Right lobe of liver (tissue), 4 donors: ENCODE measurements at regions not wholly inside any gene's neighbourhood (a gene's known extent, or its start where the extent isn't known, plus 50 kb on each side); places are given as distances from the start of the nearest gene placed in this dataset.

Source experiments
- POLR2A ChIP-seq: fragments of 450-650 bp; IDR thresholded peaks from one replicate; pipeline ENCODE4 v1.6.1; 2017; ENCODE audit warnings: antibody characterized with exemption, mild to moderate bottlenecking
- TF ChIP-seq, protein P1 (sequence below), 4 donors: fragments of 200-600 bp in 3 of 4; fragments of 450-650 bp in 1 of 4; IDR thresholded peaks; one replicate each; pipeline versions ENCODE4 v1.5.1 to v1.8.0; 2016 to 2022; ENCODE audit warnings: antibody characterized with exemption in 4 of 4, mild to moderate bottlenecking in 2 of 4
- donor health status: DM: no; HTN: no; CAD: no.
- donor health status: DM: no; HTN: no; CAD: no.
- donor health status: DM: no; HTN: yes; CAD: no.

DNA sequence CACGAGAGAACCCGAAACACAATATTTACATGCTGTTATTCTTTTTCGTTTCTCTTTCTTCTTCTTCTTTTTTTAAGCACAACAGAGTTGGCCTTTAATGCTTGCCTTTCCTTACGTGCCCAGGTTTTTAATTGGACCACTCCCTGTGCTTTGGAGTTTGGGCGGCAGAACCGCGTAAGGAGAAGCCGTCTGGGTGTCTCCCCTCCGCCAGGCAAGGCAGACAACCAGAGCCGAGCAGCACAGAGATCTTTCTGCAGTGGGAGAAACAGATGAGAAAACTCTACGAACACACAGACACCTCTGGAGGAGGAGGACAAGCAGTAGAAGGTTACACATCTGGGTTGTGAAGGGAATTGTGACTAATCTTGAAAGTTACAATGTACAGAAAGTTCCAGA is 150.0 kb upstream of the UBL3 start:
- TF ChIP-seq, protein P1, sequence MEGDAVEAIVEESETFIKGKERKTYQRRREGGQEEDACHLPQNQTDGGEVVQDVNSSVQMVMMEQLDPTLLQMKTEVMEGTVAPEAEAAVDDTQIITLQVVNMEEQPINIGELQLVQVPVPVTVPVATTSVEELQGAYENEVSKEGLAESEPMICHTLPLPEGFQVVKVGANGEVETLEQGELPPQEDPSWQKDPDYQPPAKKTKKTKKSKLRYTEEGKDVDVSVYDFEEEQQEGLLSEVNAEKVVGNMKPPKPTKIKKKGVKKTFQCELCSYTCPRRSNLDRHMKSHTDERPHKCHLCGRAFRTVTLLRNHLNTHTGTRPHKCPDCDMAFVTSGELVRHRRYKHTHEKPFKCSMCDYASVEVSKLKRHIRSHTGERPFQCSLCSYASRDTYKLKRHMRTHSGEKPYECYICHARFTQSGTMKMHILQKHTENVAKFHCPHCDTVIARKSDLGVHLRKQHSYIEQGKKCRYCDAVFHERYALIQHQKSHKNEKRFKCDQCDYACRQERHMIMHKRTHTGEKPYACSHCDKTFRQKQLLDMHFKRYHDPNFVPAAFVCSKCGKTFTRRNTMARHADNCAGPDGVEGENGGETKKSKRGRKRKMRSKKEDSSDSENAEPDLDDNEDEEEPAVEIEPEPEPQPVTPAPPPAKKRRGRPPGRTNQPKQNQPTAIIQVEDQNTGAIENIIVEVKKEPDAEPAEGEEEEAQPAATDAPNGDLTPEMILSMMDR (IDR thresholded peaks at IDR 0.05): no peak
- TF ChIP-seq POLR2A: no peak
